ENCODE measurements at regions not wholly inside any gene's neighbourhood (a gene's known extent, or its start where the extent isn't known, plus 50 kb on each side); places are given as distances from the start of the nearest gene placed in this dataset.

DNA sequence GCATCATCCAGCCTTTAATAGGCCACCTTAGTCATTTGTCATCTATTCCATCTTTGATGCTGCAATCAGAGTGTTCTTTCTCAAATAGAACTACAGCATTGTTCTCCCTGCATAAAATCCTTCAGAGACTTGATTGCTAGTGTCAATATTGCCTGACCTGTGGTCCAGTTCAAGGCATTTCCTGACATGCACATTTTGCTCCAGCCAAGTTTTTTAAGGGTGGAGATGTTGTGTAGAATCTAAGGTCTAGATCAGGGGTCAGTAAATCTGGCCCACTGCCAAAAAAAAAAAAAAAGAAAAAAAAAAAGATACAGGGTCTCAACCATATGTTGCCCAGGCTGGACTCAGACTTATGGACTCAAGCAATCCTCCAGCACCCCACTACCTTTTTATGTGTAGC, 354.4 kb downstream of the FRK start:
- DNase-seq (ENCODE audit: low spot score) (no peak), ATAC-seq (no peak)
- Mint-ChIP-seq H3K9me3 (peaks cover 15% of the 10 kb centered on the region; the same call in 1 of the 2 replicates), H3K4me1 (no peaks in the 10 kb centered on the region), H3K36me3 (no peaks in the 10 kb centered on the region), H3K27ac (no peak overlapping the region), H3K27me3 (ENCODE audit: low read depth) (no peaks in the 10 kb centered on the region), H3K4me3 (no peak overlapping the region)
- POLR2A ChIA-PET = no interaction called here
- CTCF ChIA-PET = no interaction called here
- no peak for TF ChIP-seq SMAD4 (CRISPR knock-in tag; IDR thresholded peaks at IDR 0.05)

DNA sequence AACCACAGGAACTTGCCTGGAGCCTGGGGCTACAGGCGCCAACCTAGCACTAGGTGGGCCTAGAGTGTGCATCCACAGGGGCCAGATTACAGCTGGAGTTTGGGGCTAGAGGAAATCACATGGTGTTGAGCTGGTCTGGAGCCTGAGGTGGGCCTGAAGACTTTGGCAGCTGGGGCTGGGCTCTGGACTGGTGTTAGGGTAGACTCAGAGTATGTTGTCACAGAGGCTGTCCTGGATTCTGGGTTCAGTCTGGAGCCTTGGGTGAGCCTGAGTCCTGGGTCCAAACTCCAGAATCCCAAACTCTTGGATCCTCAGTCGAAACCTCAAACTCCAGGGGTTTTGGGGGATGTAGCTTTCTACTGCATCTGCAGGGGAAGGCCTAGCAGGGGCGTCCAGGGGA, 356.7 kb downstream of the FRK start:
- Mint-ChIP-seq H3K4me1 (no peaks in the 10 kb centered on the region), H3K27me3 (ENCODE audit: low read depth) (no peaks in the 10 kb centered on the region), H3K9me3 (peaks cover 15% of the 10 kb centered on the region; the same call in 1 of the 2 replicates), H3K4me3 (no peak overlapping the region), H3K27ac (no peak overlapping the region), H3K36me3 (no peaks in the 10 kb centered on the region)
- ATAC-seq (no peak), DNase-seq (ENCODE audit: low spot score) (no peak)
- POLR2A ChIA-PET = no interaction called here
- TF ChIP-seq, protein P1, sequence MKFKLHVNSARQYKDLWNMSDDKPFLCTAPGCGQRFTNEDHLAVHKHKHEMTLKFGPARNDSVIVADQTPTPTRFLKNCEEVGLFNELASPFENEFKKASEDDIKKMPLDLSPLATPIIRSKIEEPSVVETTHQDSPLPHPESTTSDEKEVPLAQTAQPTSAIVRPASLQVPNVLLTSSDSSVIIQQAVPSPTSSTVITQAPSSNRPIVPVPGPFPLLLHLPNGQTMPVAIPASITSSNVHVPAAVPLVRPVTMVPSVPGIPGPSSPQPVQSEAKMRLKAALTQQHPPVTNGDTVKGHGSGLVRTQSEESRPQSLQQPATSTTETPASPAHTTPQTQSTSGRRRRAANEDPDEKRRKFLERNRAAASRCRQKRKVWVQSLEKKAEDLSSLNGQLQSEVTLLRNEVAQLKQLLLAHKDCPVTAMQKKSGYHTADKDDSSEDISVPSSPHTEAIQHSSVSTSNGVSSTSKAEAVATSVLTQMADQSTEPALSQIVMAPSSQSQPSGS (CRISPR knock-in tag; IDR thresholded peaks at IDR 0.05; ENCODE audit: borderline replicate concordance, low read depth) = no peak
- TF ChIP-seq MXD4 (CRISPR knock-in tag; IDR thresholded peaks at IDR 0.05; ENCODE audit: borderline replicate concordance) = no peak
- TF ChIP-seq FOXK1 (CRISPR knock-in tag; IDR thresholded peaks at IDR 0.05) = no peak
- TF ChIP-seq, protein P2, sequence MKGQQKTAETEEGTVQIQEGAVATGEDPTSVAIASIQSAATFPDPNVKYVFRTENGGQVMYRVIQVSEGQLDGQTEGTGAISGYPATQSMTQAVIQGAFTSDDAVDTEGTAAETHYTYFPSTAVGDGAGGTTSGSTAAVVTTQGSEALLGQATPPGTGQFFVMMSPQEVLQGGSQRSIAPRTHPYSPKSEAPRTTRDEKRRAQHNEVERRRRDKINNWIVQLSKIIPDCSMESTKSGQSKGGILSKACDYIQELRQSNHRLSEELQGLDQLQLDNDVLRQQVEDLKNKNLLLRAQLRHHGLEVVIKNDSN (CRISPR knock-in tag; IDR thresholded peaks at IDR 0.05) = no peak
- no peak for TF ChIP-seq GTF2I (CRISPR knock-in tag; conservative IDR thresholded peaks at IDR 0.05)
- TF ChIP-seq SOX15 (CRISPR knock-in tag; IDR thresholded peaks at IDR 0.05) = no peak
- no peak for TF ChIP-seq GRHL2 (CRISPR knock-in tag; IDR thresholded peaks at IDR 0.05; ENCODE audit: insufficient replicate concordance, severe bottlenecking)
- no peak for TF ChIP-seq SP1 (CRISPR knock-in tag; conservative IDR thresholded peaks at IDR 0.05)
- TF ChIP-seq, protein P3, sequence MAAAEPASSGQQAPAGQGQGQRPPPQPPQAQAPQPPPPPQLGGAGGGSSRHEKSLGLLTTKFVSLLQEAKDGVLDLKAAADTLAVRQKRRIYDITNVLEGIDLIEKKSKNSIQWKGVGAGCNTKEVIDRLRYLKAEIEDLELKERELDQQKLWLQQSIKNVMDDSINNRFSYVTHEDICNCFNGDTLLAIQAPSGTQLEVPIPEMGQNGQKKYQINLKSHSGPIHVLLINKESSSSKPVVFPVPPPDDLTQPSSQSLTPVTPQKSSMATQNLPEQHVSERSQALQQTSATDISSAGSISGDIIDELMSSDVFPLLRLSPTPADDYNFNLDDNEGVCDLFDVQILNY (CRISPR knock-in tag; IDR thresholded peaks at IDR 0.05) = no peak
- CTCF ChIA-PET = no interaction called here

DNA sequence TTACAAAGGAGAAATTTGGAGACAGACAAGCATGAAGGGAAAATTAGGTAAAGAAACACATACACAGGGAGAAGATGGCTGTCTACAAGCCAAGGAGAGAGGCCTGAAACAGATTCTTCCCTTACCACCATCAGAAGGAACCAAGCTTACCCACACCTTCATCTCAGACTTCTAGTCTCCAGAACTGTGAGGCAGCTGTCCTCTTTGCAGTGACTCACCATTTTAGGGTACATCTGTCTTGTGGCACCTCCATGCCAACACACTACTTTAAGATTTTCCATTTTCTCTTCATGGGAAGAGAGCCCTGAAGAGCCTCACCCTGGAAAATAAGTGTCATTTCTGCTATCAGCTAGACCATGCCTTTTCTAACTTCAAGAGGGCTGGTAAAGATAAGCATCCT, 369.3 kb downstream of the FRK start:
- ChIA-PET CTCF (no interaction called here), POLR2A (no interaction called here)

DNA sequence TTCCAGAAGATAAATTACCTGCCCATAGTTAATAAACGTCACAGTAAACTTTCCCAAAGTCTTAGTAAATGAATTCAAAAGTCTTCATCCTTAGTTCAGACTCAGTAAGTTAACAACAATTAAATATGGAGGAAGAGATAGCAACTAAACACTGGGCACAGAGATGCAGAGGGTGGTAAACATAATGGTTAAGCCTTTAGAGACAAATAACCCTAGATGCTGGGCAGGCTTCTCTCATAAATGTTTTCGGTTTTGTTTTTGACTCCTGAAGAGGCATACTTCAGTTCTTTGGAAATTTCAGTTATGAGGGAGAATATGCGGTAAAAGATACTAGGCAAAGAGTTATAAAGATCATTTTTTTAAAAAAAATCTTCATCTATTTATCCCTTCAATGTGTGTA, 369.8 kb downstream of the FRK start:
- 0 out of 2 replicates have a peak, but pooled peaks cover 7% of the 10 kb centered on the region for H3K9me3 Mint-ChIP-seq
- ChIA-PET CTCF (no interaction called here), POLR2A (no interaction called here)
- H3K27me3 Mint-ChIP-seq (ENCODE audit: low read depth) = no peaks in the 10 kb centered on the region
- H3K36me3 Mint-ChIP-seq = no peaks in the 10 kb centered on the region
- DNase-seq (ENCODE audit: low spot score) = no peak
- H3K27ac Mint-ChIP-seq = no peak overlapping the region
- H3K4me1 Mint-ChIP-seq = no peaks in the 10 kb centered on the region
- no peak overlapping the region for H3K4me3 Mint-ChIP-seq
- no peak for ATAC-seq
- no peak for TF ChIP-seq SP1 (CRISPR knock-in tag; conservative IDR thresholded peaks at IDR 0.05)
- TF ChIP-seq, protein P4, sequence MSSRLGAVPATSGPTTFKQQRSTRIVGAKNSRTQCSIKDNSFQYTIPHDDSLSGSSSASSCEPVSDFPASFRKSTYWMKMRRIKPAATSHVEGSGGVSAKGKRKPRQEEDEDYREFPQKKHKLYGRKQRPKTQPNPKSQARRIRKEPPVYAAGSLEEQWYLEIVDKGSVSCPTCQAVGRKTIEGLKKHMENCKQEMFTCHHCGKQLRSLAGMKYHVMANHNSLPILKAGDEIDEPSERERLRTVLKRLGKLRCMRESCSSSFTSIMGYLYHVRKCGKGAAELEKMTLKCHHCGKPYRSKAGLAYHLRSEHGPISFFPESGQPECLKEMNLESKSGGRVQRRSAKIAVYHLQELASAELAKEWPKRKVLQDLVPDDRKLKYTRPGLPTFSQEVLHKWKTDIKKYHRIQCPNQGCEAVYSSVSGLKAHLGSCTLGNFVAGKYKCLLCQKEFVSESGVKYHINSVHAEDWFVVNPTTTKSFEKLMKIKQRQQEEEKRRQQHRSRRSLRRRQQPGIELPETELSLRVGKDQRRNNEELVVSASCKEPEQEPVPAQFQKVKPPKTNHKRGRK (CRISPR knock-in tag; IDR thresholded peaks at IDR 0.05; ENCODE audit: borderline replicate concordance) = no peak
- TF ChIP-seq RORB (CRISPR knock-in tag; IDR thresholded peaks at IDR 0.05) = no peak
- TF ChIP-seq ELF4 (CRISPR knock-in tag; IDR thresholded peaks at IDR 0.05; ENCODE audit: low read depth) = no peak
- TF ChIP-seq, protein P2 (CRISPR knock-in tag; IDR thresholded peaks at IDR 0.05) = no peak
- TF ChIP-seq, protein P5, sequence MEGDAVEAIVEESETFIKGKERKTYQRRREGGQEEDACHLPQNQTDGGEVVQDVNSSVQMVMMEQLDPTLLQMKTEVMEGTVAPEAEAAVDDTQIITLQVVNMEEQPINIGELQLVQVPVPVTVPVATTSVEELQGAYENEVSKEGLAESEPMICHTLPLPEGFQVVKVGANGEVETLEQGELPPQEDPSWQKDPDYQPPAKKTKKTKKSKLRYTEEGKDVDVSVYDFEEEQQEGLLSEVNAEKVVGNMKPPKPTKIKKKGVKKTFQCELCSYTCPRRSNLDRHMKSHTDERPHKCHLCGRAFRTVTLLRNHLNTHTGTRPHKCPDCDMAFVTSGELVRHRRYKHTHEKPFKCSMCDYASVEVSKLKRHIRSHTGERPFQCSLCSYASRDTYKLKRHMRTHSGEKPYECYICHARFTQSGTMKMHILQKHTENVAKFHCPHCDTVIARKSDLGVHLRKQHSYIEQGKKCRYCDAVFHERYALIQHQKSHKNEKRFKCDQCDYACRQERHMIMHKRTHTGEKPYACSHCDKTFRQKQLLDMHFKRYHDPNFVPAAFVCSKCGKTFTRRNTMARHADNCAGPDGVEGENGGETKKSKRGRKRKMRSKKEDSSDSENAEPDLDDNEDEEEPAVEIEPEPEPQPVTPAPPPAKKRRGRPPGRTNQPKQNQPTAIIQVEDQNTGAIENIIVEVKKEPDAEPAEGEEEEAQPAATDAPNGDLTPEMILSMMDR (IDR thresholded peaks at IDR 0.05) = no peak
- TF ChIP-seq, protein P6, sequence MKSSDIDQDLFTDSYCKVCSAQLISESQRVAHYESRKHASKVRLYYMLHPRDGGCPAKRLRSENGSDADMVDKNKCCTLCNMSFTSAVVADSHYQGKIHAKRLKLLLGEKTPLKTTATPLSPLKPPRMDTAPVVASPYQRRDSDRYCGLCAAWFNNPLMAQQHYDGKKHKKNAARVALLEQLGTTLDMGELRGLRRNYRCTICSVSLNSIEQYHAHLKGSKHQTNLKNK (CRISPR knock-in tag; IDR thresholded peaks at IDR 0.05) = no peak
- TF ChIP-seq TEAD4 (CRISPR knock-in tag; IDR thresholded peaks at IDR 0.05) = no peak
- TF ChIP-seq ESRRA (CRISPR knock-in tag; IDR thresholded peaks at IDR 0.05; ENCODE audit: borderline replicate concordance) = no peak
- no peak for TF ChIP-seq NFE2L1 (CRISPR knock-in tag; IDR thresholded peaks at IDR 0.05)
- TF ChIP-seq, protein P7, sequence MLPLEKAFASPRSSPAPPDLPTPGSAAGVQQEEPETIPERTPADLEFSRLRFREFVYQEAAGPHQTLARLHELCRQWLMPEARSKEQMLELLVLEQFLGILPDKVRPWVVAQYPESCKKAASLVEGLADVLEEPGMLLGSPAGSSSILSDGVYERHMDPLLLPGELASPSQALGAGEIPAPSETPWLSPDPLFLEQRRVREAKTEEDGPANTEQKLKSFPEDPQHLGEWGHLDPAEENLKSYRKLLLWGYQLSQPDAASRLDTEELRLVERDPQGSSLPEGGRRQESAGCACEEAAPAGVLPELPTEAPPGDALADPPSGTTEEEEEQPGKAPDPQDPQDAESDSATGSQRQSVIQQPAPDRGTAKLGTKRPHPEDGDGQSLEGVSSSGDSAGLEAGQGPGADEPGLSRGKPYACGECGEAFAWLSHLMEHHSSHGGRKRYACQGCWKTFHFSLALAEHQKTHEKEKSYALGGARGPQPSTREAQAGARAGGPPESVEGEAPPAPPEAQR (CRISPR knock-in tag; IDR thresholded peaks at IDR 0.05) = no peak
- TF ChIP-seq NR3C1 (CRISPR knock-in tag; conservative IDR thresholded peaks at IDR 0.05; ENCODE audit: low read depth) = no peak
- no peak for TF ChIP-seq EMX1 (CRISPR knock-in tag; IDR thresholded peaks at IDR 0.05)

More for the DNA sequence above, 369.3 kb downstream of the FRK start:
- Mint-ChIP-seq H3K36me3 (no peaks in the 10 kb centered on the region), H3K4me3 (no peak overlapping the region), H3K27me3 (ENCODE audit: low read depth) (no peaks in the 10 kb centered on the region), H3K4me1 (no peaks in the 10 kb centered on the region), H3K27ac (no peak overlapping the region; the same call in 1 of the 2 replicates), H3K9me3 (0 out of 2 replicates have a peak, but pooled peaks cover 7% of the 10 kb centered on the region)
- no peak for DNase-seq (ENCODE audit: low spot score)
- ATAC-seq = no peak
- TF ChIP-seq GABPB1 (CRISPR knock-in tag; IDR thresholded peaks at IDR 0.05) = no peak
